Osteocyte (in vitro differentiated cells): ENCODE measurements at regions not wholly inside any gene's neighbourhood (a gene's known extent, or its start where the extent isn't known, plus 50 kb on each side); places are given as distances from the start of the nearest gene placed in this dataset.

Experiments used
- DNase-seq: peaks from one replicate; pipeline ENCODE4 v3.0.0; 2021; ENCODE audit warnings: mixed read lengths; ENCODE audit not compliant: unreplicated experiment; ENCODE audit errors: extremely low spot score
- H3K27ac Mint-ChIP-seq: one replicate; pipeline ENCODE4 v1.8.0; 2021; ENCODE audit warnings: mild to moderate bottlenecking, mixed read lengths; ENCODE audit not compliant: unreplicated experiment
- H3K27me3 Mint-ChIP-seq: one replicate; pipeline ENCODE4 v1.8.0; 2021; ENCODE audit warnings: mixed read lengths; ENCODE audit not compliant: unreplicated experiment
- H3K36me3 Mint-ChIP-seq: one replicate; pipeline ENCODE4 v1.8.0; 2021; ENCODE audit warnings: mixed read lengths; ENCODE audit not compliant: unreplicated experiment
- H3K4me1 Mint-ChIP-seq: one replicate; pipeline ENCODE4 v1.8.0; 2021; ENCODE audit warnings: mixed read lengths; ENCODE audit not compliant: unreplicated experiment
- H3K4me3 Mint-ChIP-seq: one replicate; pipeline ENCODE4 v1.8.0; 2021; ENCODE audit warnings: mild to moderate bottlenecking, moderate library complexity, mixed read lengths; ENCODE audit not compliant: unreplicated experiment
- H3K9me3 Mint-ChIP-seq: one replicate; pipeline ENCODE4 v1.8.0; 2021; ENCODE audit warnings: mixed read lengths; ENCODE audit not compliant: unreplicated experiment
- CTCF ChIP-seq: fragments of 200-600 bp; sonication (generic); IDR thresholded peaks from 2 replicates; pipeline ENCODE4 v1.5.0; 2021; ENCODE audit warnings: antibody characterized with exemption, mild to moderate bottlenecking, moderate library complexity

GRCh38 chr2:223199531-223200515 is 147.8 kb downstream of the KCNE4 start:
- TF ChIP-seq CTCF: no peak

GRCh38 chr2:223203971-223204929 is 152.3 kb downstream of the KCNE4 start:
- Mint-ChIP-seq H3K4me1 (peaks cover 28% of the 10 kb centered on the region), H3K9me3 (peaks cover 20% of the 10 kb centered on the region), H3K36me3 (peaks cover 6% of the 10 kb centered on the region), H3K27ac (peak overlapping the region; percentile 68), H3K27me3 (no peaks in the 10 kb centered on the region), H3K4me3 (no peak overlapping the region)
- no peak for TF ChIP-seq CTCF
- no peak for DNase-seq

More at GRCh38 chr2:223199531-223200515, 147.8 kb downstream of the KCNE4 start:
- peaks cover 31% of the 10 kb centered on the region for H3K4me1 Mint-ChIP-seq
- no peak overlapping the region for H3K27ac Mint-ChIP-seq
- DNase-seq: no peak
- no peak overlapping the region for H3K4me3 Mint-ChIP-seq
- peaks cover 5% of the 10 kb centered on the region for H3K9me3 Mint-ChIP-seq
- no peaks in the 10 kb centered on the region for H3K36me3 Mint-ChIP-seq
- no peaks in the 10 kb centered on the region for H3K27me3 Mint-ChIP-seq

DNA sequence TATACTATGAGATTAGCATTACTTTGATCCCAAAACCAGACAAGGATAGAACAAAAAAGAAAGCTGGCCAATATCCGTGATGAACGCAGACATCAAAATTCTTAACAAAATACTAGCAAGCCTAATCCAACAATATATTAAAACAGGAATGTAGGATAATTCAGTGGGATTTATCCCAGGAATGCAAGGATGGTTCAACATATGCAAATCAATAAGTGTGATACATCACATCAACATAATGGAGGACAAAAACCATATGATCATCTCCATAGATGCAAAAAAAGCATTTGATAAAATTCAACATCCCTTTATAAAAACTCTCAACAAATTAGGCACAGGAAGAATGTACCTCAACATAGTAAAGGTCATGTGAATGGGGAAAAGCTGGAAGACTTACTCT is 158.5 kb downstream of the KCNE4 start:
- no peaks in the 10 kb centered on the region for H3K27me3 Mint-ChIP-seq
- H3K27ac Mint-ChIP-seq: no peak overlapping the region
- H3K9me3 Mint-ChIP-seq: peaks cover 33% of the 10 kb centered on the region
- TF ChIP-seq CTCF: no peak
- H3K36me3 Mint-ChIP-seq: peaks cover 10% of the 10 kb centered on the region
- H3K4me1 Mint-ChIP-seq: peaks cover 10% of the 10 kb centered on the region
- H3K4me3 Mint-ChIP-seq: no peak overlapping the region
- DNase-seq: no peak

DNA sequence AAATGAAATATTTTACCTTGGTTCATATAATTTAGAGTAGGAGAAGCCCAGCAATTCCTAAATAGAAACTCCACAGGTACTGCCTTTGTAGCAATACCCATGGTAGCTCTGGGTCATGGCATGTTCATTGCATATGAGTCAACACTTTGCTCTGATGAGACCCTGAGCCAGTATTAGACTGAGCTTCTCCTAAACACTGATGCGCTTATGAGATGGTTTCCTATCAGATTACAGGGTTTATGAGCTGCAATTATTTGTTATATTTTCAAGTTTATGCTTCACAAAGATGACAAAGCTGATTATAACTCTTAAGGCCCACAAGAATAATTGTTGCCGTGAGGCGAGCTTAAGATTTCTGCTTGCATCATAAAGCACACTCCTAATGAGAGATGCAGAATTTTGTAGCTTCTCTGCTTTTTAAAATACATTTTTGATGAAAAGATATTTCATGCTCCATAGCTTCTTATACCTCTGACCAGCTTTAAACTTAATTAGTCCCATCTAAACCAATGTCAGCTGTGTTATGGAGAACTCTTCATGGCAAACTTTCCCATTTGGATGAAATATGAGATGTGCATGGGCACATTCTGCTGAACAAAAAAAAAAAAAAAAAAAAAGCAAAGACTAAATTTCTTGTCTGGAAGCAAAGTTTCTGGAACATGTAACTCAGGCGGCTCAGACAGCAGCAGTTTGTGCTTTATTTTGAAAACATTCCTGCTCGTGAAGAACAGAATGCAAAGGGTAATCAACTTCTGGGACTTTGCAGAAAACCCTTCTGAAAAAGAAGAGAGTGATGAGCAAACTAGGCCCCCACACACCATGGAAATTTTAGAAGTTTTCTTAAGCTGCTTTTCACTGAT is 162.6 kb downstream of the KCNE4 start:
- H3K27ac Mint-ChIP-seq: peak overlapping the region; percentile 87
- DNase-seq: no peak
- no peaks in the 10 kb centered on the region for H3K27me3 Mint-ChIP-seq
- H3K36me3 Mint-ChIP-seq: peaks cover 4% of the 10 kb centered on the region
- peaks cover 12% of the 10 kb centered on the region for H3K9me3 Mint-ChIP-seq
- H3K4me1 Mint-ChIP-seq: peaks cover 28% of the 10 kb centered on the region
- no peak for TF ChIP-seq CTCF
- H3K4me3 Mint-ChIP-seq: no peak overlapping the region
